ENCODE measurements at regions not wholly inside any gene's neighbourhood (a gene's known extent, or its start where the extent isn't known, plus 50 kb on each side); places are given as distances from the start of the nearest gene placed in this dataset. TPM values are rescaled to one million over a fixed set of nuclear protein-coding genes. Genes with fewer than 3 reads are reported as not detected.
"Not testable (repeated sequence)": the region's sequence is repeated elsewhere in the genome, so short reads cannot be mapped to it uniquely, and the experiment has no call there.

- intact Hi-C loops (cut with micrococcal nuclease); H2AFZ ChIP-seq (ENCODE audit: low read depth, low read length); ATAC-seq; H3K4me2 ChIP-seq (ENCODE audit: insufficient read depth, low read length); H3K4me3 ChIP-seq; BruUV-seq (replicated peaks); H3K79me2 ChIP-seq (ENCODE audit: control insufficient read depth, insufficient read depth, low read length); CTCF ChIA-PET (ENCODE audit: low intra/inter-chr PET ratio); H3K9ac ChIP-seq (ENCODE audit: insufficient read depth in 1 of 2, low read depth in 2 of 2, low read length in 2 of 2); H3K9me3 ChIP-seq (replicated peaks; ENCODE audit: control insufficient read depth, insufficient read depth, low read depth, low read length); H4K20me1 ChIP-seq (replicated peaks; ENCODE audit: control insufficient read depth, insufficient read depth, low read length); FAIRE-seq; DNase-seq (ENCODE audit: extremely low read depth in 1 of 4, low spot score in 3 of 4); H3K4me1 ChIP-seq (replicated peaks in 1 of 2; ENCODE audit: control insufficient read depth in 2 of 2, insufficient read depth in 2 of 2, low read length in 2 of 2); in situ Hi-C loops (cut with MboI); H3K27ac ChIP-seq (ENCODE audit: extremely low read depth, low read depth, low read length); H3K36me3 ChIP-seq (ENCODE audit: control insufficient read depth, insufficient read depth, low read length); POLR2A ChIA-PET; H3K9me1 ChIP-seq (ENCODE audit: control insufficient read depth, insufficient read depth, low read length): not testable (repeated sequence)
- 33% methylated on average over 9 of the region's 9 CpGs for WGBS (ENCODE audit: insufficient coverage, low coverage, missing lambda C conversion rate)
- H3K27me3 ChIP-seq (ENCODE audit: control insufficient read depth in 2 of 2, insufficient read depth in 2 of 2, low read length in 2 of 2): peaks cover 4 to 10% of the 10 kb centered on the region in 2 experiments; a peak in 3 of 5 replicates
- peak; percentile 61; the same call in 1 of the 2 replicates for TF ChIP-seq SAFB (IDR thresholded peaks at IDR 0.05; ENCODE audit: borderline replicate concordance, low read depth, low read length)
- TF ChIP-seq DACH1 (IDR thresholded peaks at IDR 0.05; ENCODE audit: partially characterized antibody): peak; percentile 95
Observed at GRCh38 chr4:4136621-4137020, 90.1 kb downstream of the OTOP1 start.

Small RNAs in the stretch of these regions (small RNA-seq; reads per million reads assigned to genes)
- not detected for gene AC116562.3

All from K562 (cell line).